ENCODE measurements at regions not wholly inside any gene's neighbourhood (a gene's known extent, or its start where the extent isn't known, plus 50 kb on each side); places are given as distances from the start of the nearest gene placed in this dataset.

GRCh38 chr1:83086986-83087512 is 911.9 kb downstream of the TTLL7 start:
- H3K9me3 ChIP-seq (ENCODE audit: control insufficient read depth, insufficient read depth, low read length) = no peaks in the 10 kb centered on the region
- H3K4me2 ChIP-seq (ENCODE audit: low read length) = no peak overlapping the region
- H3F3A ChIP-seq (ENCODE audit: control insufficient read depth, insufficient read depth) = no peaks in the 10 kb centered on the region
- no peak overlapping the region for H3K27ac ChIP-seq (ENCODE audit: low read depth, low read length)
- H4K20me1 ChIP-seq (ENCODE audit: control insufficient read depth, insufficient read depth, low read depth, low read length) = no peaks in the 10 kb centered on the region
- no peaks in the 10 kb centered on the region for H3K36me3 ChIP-seq (ENCODE audit: control insufficient read depth, low read length)
- TF ChIP-seq, protein P1, sequence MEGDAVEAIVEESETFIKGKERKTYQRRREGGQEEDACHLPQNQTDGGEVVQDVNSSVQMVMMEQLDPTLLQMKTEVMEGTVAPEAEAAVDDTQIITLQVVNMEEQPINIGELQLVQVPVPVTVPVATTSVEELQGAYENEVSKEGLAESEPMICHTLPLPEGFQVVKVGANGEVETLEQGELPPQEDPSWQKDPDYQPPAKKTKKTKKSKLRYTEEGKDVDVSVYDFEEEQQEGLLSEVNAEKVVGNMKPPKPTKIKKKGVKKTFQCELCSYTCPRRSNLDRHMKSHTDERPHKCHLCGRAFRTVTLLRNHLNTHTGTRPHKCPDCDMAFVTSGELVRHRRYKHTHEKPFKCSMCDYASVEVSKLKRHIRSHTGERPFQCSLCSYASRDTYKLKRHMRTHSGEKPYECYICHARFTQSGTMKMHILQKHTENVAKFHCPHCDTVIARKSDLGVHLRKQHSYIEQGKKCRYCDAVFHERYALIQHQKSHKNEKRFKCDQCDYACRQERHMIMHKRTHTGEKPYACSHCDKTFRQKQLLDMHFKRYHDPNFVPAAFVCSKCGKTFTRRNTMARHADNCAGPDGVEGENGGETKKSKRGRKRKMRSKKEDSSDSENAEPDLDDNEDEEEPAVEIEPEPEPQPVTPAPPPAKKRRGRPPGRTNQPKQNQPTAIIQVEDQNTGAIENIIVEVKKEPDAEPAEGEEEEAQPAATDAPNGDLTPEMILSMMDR (IDR thresholded peaks at IDR 0.05; ENCODE audit: low read depth, low read length, poor library complexity, severe bottlenecking) = no peak
- TF ChIP-seq EZH2phosphoT487 (IDR thresholded peaks at IDR 0.05; ENCODE audit: borderline replicate concordance, low read length) = no peak
- no peak overlapping the region for H3K4me3 ChIP-seq (ENCODE audit: low read length)
- no peaks in the 10 kb centered on the region for H3K9me2 ChIP-seq (replicated peaks; ENCODE audit: control insufficient read depth, low read length)
- no peaks in the 10 kb centered on the region for H3K79me2 ChIP-seq (ENCODE audit: control insufficient read depth, low read length)
- no peaks in the 10 kb centered on the region for H3K4me1 ChIP-seq (ENCODE audit: control insufficient read depth, low read length)
- H3K27me3 ChIP-seq (ENCODE audit: control insufficient read depth, low read length) = no peaks in the 10 kb centered on the region

GRCh38 chr1:83086346-83086745 is 912.6 kb downstream of the TTLL7 start:
- H4K20me1 ChIP-seq (ENCODE audit: control insufficient read depth, insufficient read depth, low read depth, low read length) = no peaks in the 10 kb centered on the region
- H3K27ac ChIP-seq (ENCODE audit: low read depth, low read length) = no peak overlapping the region
- no peaks in the 10 kb centered on the region for H3F3A ChIP-seq (ENCODE audit: control insufficient read depth, insufficient read depth)
- H3K4me1 ChIP-seq (ENCODE audit: control insufficient read depth, low read length) = no peaks in the 10 kb centered on the region
- H3K9me2 ChIP-seq (replicated peaks; ENCODE audit: control insufficient read depth, low read length) = no peaks in the 10 kb centered on the region
- no peak for TF ChIP-seq EZH2phosphoT487 (IDR thresholded peaks at IDR 0.05; ENCODE audit: borderline replicate concordance, low read length)
- TF ChIP-seq, protein P1 (IDR thresholded peaks at IDR 0.05; ENCODE audit: low read depth, low read length, poor library complexity, severe bottlenecking) = no peak
- H3K27me3 ChIP-seq (ENCODE audit: control insufficient read depth, low read length) = no peaks in the 10 kb centered on the region
- no peaks in the 10 kb centered on the region for H3K9me3 ChIP-seq (ENCODE audit: control insufficient read depth, insufficient read depth, low read length)
- H3K79me2 ChIP-seq (ENCODE audit: control insufficient read depth, low read length) = no peaks in the 10 kb centered on the region
- no peaks in the 10 kb centered on the region for H3K36me3 ChIP-seq (ENCODE audit: control insufficient read depth, low read length)
- no peak overlapping the region for H3K4me2 ChIP-seq (ENCODE audit: low read length)
- no peak overlapping the region for H3K4me3 ChIP-seq (ENCODE audit: low read length)

DNA sequence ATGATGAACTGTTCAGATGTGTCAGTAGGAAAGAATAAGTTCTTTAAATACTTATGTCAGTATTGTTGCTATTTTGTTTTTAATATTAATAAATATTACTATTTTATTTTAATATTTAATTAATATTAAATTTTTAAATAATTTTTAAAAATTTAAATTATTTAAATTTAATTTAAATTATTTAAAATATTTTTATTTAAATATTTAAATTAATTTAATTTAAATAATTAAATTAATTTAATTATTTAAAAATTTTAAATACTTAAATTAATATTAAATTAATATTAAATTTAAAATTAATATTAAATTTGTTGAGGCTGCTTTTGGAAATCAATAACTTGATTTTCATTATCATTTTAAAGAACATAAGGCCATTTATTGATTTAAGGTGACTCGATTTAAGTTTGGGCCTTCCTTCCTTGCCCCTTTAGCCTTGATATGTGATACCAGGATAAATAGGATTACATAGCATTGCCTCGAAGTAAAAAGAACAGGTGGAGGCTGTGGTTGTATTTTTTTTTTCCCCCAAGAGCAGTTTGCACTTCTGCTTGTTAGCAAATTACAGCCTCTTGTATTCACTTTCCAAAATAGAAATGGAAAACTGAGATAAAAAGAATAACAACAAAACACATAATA is 915.2 kb downstream of the TTLL7 start:
- Histone ChIP-seq H3K79me2 (ENCODE audit: control insufficient read depth, low read length) (no peaks in the 10 kb centered on the region), H3K36me3 (ENCODE audit: control insufficient read depth, low read length) (no peaks in the 10 kb centered on the region), H3K4me2 (ENCODE audit: low read length) (no peak overlapping the region), H3K4me1 (ENCODE audit: control insufficient read depth, low read length) (no peaks in the 10 kb centered on the region), H4K20me1 (ENCODE audit: control insufficient read depth, insufficient read depth, low read depth, low read length) (no peaks in the 10 kb centered on the region), H3K4me3 (ENCODE audit: low read length) (no peak overlapping the region), H3K27ac (ENCODE audit: low read depth, low read length) (no peak overlapping the region), H3K9me3 (ENCODE audit: control insufficient read depth, insufficient read depth, low read length) (no peaks in the 10 kb centered on the region), H3K27me3 (ENCODE audit: control insufficient read depth, low read length) (no peaks in the 10 kb centered on the region), H3F3A (ENCODE audit: control insufficient read depth, insufficient read depth) (no peaks in the 10 kb centered on the region), H3K9me2 (replicated peaks; ENCODE audit: control insufficient read depth, low read length) (no peaks in the 10 kb centered on the region)
- TF ChIP-seq, protein P1 (IDR thresholded peaks at IDR 0.05; ENCODE audit: low read depth, low read length, poor library complexity, severe bottlenecking) = no peak
- TF ChIP-seq EZH2phosphoT487 (IDR thresholded peaks at IDR 0.05; ENCODE audit: borderline replicate concordance, low read length) = no peak
